Activated CD4-positive, CD25-positive, alpha-beta regulatory T cell treated with anti-CD3 and anti-CD28 coated beads, Interleukin-2, amount 50 U/mL, for 16 hours (primary cell): ENCODE measurements at regions not wholly inside any gene's neighbourhood (a gene's known extent, or its start where the extent isn't known, plus 50 kb on each side); places are given as distances from the start of the nearest gene placed in this dataset.

Experiments used
- DNase-seq: peaks from one replicate; pipeline ENCODE4 v3.0.0-alpha.2; 2020; ENCODE audit warnings: low read depth, low spot score

- no peak for DNase-seq
Measured at GRCh38 chr11:115939104-115939730, 435.0 kb upstream of the CADM1 start.

DNA sequence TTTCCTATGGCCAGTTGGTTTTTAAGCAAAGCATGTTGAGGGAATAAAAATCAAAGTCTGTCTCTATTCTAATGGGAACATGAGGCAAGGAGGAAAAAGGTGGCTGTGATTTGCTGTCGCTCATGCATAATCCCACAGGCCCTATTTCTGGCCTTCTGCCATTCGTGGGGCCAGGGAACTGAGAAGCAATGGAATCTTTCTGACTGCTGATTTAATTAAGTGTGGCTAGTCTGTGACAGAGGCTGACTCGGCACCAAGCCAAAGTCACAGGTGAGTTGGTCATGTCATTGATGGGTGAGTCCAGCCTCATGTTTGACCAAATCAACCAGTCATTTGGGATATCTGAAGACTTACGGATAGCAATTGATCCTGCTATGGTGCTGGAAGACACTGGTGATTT is 429.3 kb upstream of the CADM1 start:
- no peak for DNase-seq

DNA sequence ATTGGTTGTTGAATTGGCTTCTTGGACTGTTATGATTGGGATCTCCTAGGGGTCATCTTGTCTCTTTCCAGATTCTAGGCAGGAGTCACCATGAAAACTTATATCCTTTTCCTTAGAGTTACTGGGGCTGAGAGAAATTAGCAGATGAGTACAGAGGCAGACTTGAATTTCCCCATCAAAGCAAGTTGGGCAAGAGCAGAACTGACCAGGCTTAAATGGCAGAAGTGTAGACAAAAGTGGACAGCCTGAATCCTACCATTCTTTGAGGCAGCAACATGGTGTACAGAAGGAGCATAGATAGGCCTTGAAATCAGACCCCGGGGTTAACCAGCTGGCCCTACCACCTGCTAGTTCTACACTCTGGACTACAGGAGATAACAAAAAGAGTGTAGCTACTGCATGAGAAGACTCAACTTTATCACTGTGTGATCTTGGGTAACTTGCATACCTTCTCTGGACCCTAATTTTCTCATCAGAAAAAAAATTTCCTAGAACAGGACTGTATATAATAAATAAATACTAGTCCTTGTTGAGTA is 427.4 kb upstream of the CADM1 start:
- no peak for DNase-seq

- no peak for DNase-seq
Measured at GRCh38 chr11:115930886-115931547, 426.8 kb upstream of the CADM1 start.

- no peak for DNase-seq
Measured at GRCh38 chr11:115930291-115930690, 426.1 kb upstream of the CADM1 start.

DNA sequence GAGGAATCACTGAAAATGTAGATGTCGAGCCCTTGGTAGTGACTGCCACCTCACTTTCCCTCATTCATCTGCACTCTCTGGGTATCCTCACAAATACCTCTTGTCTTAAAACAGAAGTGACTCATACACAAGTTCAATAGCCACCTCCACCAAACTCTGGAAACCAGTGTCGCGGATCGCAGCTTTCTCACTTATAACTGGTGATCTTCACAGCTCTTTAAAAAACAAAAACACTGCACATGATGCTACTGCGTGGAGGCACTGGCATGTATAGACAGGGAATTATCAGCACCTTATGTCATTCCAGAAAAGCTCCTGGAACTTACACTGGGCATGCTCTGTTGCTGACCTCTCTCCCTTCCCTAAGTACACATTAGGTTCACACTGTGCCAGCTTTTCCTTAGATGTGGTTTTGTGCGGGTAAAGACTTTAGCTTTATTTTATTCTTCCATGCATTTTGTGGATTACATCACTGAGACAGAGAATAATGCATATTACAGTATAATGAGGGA is 425.5 kb upstream of the CADM1 start:
- no peak for DNase-seq

DNA sequence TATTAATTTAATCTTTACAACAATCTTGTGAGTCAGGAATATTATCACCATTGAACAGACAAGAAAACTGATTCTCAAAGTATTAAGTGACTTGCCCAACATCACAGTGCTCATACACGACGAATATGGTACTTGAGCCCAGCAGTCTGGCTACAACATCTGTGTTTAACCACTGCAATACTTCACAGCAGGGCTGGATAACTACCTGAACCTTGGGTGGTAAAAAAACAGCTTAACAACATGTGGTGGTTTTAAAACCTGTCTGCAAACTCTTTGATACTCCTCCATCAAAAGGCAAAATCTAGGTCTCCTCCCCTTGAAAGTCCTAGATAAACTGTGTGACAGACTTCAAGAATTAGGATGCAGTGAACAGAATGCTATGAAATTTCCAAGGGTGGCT is 424.6 kb upstream of the CADM1 start:
- no peak for DNase-seq

DNA sequence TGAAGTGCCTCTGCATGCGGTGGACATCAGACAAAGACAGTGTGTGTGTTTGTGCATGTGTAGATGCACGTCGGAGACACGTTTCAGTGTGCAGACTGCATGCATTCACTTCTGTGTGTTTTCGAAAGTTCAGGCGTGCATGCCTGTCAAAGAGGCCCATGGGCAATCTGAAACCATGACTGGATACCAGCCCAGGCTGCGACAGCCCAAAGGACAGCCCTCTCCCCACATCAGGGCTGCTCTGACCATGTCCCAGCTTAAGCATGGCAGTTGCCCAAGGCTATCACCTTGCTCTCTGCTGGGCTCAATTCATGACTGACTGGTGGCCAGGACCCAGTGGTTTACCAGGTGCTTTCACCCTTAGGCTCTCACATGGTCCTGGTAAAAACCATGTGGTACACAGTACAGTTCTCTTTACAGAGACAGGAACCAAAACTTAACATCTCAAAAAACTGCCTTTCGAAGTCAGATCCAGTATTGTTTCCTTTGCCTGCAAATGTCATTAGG is 423.7 kb upstream of the CADM1 start:
- DNase-seq = no peak

DNA sequence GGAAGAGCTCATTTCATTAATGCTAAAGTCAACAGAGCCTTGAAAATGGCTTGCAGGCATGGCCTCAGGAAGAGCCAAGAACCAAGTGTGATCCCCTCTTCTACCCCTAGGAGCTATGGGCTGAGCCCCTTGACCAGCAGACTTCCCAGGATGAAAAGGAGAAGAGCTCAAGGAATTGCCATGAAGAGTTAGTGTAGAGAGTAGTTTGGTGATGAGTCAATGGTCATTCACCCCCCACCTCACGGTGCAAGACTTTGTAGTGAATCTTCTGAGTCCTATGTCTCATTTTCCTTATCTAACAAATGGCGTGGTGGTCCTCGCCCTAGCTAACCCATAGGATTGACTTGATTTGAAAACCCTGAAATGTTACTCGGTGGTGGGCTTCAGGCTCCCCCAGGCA is 422.4 kb upstream of the CADM1 start:
- no peak for DNase-seq

GRCh38 chr11:115926138-115926537 is 421.9 kb upstream of the CADM1 start:
- no peak for DNase-seq

DNA sequence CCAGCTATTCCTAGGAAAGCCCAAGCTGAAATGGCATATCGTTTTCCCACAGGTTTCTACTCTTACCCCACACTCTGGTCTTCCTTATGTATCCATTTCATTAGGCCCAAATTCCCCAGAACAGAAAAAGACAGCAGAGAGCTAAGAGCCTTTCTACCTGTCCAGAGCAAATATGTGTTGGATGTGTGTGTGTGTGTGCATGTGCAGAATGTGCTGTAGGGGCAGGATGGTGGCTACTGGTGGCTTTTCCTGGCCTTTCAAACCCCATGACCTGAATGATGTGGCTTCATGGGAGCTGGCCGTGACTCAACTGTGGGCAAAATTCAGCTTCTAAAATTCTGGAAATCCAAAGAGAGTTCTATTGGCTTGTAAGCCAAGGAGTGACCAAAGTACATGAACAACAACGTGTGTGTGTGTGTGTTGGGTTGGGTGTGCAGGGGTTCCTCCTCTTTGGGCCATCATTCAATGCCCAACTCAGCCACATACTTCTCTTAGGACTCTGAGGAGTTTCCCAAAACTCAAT is 421.4 kb upstream of the CADM1 start:
- no peak for DNase-seq

DNA sequence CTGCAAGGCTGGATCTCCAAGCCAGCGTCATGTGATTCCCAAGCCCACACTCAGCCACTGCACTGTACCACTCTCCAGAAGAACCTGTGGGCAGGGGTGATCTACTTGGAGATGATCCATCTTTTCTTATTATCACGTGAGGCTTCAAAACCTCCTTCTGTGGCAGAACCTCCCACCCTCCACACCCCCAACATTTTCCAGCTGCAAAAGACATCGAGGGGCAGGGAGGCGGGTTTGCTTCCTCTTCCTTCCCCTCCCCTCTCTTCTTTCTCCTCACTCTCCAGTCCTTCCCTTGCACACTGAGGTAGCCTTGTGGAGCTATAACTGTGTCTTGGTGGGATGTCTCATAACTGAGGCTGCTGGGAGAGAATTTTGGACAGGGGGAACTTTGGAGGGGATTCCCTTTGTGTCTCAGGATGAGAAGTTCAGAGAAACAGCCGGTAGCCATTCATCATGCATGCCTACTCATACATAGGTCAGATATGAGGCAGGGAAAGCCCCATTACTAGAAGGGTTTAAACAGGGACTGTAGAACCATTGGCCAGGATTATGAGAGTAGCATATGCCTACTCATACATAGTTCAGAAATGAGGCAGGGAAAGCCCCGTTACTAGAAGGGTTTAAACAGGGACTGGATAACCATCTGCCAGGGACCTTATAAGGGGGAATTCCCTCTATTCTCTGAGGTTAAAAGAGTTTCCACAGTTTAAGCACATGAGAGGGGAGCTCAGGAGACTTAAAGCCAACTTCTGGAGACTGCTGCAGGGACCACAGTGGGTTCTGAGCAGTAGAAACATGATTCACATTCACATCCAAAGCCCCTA is 420.7 kb upstream of the CADM1 start:
- DNase-seq = no peak

- DNase-seq = no peak
Measured at GRCh38 chr11:115922876-115923275, 418.7 kb upstream of the CADM1 start.

DNA sequence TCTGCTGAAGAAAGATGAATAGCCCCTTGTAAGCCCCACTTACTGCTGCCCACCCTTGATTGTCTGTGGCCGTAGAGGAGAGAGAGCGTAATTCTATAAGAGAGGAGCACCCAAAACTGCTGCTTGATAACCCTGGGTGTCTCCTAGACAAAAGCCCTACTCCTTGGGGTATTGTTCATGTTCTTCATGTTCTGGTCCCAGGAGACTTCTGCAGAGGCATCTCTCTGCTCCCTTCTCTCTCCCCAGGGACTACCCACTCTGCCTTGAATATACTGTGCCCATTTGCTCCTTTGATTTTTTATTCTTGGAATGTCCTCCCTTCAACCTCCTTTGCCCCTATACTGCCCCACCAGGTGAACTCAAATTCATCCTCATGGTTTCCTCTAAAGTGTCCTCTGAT is 417.8 kb upstream of the CADM1 start:
- no peak for DNase-seq

- DNase-seq = no peak
Measured at GRCh38 chr11:115921540-115921939, 417.3 kb upstream of the CADM1 start.

- no peak for DNase-seq
Measured at GRCh38 chr11:115920841-115921480, 416.7 kb upstream of the CADM1 start.

- no peak for DNase-seq
Measured at GRCh38 chr11:115920092-115920461, 415.9 kb upstream of the CADM1 start.

DNA sequence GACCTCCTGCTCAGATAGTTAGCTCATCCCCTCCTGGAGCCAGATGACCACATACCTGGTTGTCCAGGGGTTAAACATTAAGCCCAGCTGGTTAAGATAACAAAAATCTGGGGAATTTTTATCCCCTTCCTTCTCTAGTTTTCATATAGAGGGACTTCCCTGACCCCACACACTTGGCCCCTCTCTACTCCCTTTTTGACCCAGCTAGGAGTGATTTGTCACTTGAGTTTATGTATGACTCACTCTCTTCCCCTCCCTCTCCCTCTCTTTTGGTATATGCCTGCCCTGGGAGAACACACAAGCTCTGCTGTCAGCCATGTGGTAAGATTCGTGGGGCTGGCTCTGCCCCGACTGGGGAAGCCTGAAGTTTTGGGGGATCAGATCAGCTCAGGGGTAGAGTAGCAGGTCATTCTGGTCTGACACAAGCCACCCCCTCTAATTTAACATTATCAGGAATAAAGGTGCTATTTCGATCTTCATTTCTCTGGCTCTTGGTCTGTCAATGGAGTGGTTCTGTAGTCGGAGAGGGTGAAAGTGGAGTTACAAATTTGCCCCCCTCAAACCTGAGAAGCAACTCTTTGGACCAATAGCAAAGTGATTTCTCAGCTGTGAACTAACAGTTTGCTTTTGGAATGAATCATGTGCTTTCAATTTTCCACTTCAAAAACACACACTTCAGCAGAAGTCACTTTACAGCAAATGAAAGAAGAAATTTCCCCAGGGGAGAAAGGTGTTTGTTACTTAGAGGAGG is 415.3 kb upstream of the CADM1 start:
- DNase-seq = no peak

GRCh38 chr11:115918576-115918975 is 414.4 kb upstream of the CADM1 start:
- no peak for DNase-seq

DNA sequence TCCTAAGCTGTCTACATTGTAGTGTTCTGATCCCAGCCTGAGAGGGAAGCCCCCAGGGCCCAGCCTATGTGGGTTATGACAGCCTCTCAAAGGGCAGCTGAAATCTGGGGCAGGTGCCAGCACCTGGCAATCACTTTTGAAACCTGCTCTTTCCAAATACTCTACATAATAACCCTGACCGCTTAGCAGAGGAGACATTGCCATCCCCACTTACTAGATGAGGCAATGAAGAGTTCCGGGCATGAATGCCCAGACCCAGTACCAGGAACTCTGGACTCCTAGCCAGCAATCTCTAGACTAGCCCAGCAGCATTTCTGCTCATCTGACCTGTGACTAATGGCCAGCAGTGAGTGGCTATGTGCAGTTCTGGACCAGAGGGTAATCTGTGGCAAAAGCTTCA is 412.4 kb upstream of the CADM1 start:
- no peak for DNase-seq

DNA sequence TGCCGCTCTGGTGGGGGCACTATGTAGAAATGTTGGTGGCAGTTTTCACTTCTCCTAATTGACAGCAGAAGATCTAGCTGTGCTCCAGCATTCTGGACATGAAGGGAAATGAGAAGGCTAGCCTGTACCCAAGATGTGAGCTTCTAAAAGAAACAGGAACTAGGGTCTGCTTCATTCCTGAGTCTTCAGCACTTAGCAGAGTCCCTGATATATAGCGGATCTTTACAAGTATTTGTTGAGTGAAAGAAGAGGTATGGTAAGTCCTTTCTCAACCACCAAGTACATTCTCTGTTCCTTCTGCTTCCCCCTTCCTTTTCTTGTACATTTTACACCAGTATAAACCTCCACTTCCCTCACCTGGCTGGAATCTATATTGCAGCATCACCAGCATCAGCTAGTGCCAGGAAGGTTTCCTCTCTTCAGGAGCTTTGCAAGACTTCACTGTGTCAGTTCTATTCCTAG is 408.3 kb upstream of the CADM1 start:
- no peak for DNase-seq
